NCI-H2196 treated with DMSO at 0.1 percent for 48 hours (cell line): ENCODE measurements at regions not wholly inside any gene's neighbourhood (a gene's known extent, or its start where the extent isn't known, plus 50 kb on each side); places are given as distances from the start of the nearest gene placed in this dataset.

Experiments used
- DNase-seq: peaks from one replicate; lab custom pipeline; 2025; ENCODE audit not compliant: unreplicated experiment; lab: John Stamatoyannopoulos, UW

DNA sequence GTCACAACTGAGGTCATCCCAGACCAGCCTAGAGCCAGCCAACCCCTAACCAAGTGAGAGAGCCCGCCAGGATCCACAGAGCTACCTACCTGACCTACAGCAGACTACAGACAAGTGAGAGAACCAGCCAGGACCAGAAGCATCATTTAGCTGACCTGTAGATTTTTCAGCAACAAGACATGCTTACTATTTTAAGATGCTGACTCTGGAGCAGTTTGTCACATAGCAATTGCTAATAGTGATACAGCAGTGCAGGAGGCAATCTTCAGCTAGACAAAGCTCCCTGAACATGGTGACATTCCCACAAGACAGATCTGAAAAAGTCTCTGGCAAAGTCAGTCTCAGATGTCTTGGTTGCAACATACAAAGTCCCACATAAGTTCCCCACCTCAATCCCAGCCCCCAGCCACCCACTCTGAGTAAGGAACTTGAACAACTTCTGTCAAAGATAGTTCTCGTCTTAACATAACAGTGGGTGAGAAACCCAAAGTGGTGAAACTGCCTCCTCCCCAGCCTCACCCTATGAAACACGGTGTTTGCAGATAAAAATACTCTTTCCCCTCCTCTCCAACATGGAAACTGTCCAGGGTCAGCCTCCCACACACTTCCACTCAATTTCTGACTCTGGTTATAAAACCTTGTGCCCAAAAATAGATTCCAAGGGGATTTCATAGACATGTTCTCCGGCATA lies 120.3 kb upstream of the SLC6A11 start:
- no peak for DNase-seq

DNA sequence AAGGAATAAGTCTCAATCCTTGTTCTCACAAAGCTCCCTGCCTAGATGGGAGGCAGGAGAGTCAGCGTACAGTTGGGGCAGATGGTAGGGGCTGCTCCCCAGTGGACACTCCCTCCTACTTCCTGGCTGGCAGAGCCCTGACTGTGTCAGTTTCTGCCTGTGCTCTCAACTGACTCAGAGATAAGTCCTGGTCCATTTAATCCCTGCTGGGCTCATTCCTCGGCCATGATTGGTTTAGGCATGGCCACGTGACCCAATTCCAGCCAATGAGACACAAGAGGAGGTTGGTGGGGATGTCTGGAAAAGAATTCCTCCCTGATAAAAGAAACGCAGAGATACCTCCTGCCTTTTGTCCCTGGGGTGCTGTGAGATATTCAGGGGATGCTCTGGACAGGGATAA lies 118.1 kb upstream of the SLC6A11 start:
- DNase-seq, result no peak

DNA sequence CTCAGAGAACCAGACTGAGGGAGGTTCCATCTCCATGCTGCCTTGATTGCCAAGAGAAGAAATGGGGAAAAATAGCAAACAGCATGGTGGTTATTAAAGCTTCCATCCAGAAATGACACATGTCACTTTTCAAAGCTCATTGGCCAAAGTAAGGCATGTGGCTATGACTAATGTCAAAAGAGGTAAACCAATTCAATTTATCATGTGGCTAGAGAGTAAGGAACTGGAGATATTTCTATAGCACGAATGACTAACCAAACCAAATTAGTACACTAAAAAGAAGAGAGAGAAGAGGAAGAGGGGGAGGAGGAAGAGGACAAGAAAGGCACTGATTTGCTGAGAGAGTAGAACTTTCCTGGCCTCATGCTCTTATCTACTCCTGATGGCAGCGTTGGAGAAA lies 115.2 kb upstream of the SLC6A11 start:
- no peak for DNase-seq

DNA sequence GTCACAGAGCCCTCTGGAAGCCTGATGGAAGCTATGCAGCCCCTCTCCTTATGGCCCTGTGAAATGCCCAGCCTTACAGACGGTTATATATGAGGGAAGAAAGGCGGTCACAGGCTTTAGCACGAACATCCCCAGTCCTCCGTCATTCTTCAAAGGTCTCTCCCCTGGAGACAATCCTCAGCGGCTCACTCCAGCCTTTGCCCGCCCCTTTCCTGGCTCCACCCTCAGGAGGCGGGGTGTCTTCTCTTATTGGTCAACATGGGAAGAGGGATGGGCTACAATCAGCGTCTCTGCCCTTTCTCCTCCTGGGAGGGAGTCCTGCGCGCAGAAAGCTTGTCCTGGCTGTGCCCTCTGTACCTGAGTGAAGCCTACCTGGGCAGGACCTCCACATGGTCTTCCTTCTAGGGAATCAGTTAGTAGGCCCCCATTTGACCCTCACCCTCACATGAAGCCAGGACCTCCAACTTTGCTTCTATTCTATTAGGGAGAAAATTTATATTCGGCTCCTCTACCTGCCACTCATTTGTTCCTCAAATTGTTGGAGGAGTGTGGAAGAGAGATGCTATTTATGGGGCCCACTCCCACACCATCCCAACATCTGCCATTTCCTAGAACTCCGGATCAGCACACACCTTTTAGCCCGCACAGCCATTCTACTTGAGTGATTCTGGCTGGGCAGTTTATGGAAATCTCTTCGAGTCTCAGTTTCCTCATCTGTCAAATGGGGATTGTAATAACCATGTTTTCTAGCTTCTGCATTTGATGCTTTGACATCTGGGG lies 112.9 kb upstream of the SLC6A11 start:
- no peak for DNase-seq

DNA sequence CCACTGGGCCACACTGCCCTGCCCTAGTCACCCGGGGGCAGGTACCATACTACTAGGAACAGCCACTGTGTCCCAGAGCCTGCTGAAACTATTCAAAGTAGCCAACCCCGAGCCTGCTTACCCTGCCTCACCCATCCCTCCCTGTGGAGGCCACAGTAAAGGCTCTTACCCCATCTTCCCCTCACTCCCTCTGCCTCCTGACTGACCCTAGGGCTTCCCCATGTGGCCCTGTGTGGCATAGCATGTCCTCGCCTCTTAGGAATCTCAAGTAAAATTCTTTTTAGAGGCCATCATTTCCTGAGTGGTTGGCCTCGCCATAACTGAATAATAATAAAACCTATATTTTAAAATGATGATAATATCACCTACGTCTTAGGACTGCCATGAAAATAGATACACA lies 112.2 kb upstream of the SLC6A11 start:
- no peak for DNase-seq

DNA sequence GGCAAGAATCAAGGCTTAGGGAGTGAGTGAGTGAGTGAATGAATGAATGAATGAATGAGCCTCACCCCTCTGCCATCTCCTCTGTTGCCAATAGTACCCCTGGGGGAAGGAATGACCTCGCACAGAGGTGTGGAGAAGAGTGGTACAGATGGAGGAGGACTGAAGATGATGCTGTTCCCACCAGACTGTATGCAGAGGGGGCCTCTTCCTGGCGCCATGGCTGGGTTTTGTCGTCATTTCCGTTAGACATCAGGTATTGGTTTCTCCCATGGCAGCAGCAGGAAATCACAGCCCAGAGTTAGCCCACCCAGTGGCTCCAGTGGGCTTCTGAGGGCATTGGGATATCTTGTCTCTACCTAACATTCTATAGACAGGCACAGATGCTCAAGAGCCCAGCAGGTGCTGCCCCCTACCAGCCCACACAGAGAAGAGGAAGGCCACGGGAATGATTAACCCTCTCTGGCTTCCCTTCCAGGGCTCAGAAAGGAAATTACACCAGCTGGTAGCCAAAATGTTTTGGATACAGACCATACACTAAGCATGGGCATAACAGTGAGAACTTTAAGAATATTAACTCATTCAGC lies 109.8 kb upstream of the SLC6A11 start:
- DNase-seq, result no peak

DNA sequence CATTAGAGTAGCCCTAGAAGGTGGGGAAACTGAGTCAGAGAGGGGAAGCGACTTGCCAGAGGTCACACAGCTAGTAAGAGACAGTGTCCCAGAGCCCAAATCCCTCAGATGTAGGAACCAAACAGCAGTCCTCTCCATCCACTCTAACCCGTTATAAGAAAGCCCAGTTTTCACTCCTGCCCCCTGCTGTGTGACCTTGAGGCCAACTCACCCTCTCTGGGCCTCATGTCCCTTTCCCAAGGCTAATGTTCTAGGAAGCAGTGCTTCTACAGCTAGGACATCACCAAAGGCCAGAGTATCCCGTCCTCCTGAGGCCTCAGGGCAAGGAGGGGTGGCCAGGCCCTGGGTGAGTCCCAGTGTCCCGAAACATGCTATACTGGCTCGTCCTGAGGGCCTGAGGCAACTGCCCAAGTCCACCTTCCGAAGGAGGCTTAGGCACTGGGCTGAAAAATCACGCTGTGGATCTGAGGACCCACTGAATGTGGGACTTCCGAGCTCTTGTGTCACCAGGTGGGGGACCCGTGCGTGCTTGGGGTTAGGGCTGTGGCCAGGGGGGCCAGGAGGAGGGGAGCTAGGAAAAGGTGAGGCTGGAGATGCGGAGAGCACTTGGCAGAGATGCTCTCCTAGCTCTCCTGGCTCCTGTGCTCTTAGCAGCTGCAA lies 109.2 kb upstream of the SLC6A11 start:
- DNase-seq, result no peak

DNA sequence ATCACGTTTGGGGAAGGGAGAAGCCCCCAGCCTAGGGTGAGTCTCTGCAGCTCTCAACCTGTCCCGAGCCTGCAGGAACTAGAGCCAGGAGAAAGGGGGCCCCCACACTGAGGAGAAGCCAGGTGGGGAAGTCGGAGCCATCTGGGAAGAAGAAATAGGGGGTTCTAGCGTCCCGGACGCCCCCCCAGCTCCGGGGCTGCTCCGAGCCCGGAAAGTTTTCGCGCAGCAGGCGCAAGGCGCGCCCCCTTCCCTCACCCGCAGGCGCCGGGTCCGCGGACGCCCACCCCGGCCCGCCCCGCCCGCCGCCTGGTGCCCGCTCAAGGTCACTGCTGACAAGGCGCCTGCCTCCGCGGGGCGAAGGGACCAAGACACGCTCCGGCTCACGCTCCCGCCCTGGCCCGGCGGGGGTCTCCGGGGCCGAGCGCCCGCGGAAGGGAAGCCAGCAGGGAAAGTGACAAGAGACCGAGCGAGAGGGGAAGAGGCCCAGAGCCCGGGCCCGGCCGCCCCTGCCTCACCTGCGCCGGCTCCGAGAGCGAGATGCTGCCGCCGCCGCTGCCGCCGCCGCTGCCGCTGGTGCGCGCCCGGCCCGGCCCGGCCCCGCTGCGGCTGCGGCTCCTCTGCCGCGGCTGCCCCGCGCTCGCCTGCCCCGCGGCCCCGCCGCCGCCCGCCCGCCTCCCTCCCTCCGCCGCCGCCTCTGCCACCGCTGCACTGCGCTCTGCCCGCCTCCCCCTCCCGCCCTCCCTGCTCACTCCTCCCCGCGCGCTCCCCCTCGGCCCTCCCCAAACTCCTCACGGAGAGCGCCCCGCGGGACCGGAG lies 108.4 kb upstream of the SLC6A11 start:
- DNase-seq, result no peak

DNA sequence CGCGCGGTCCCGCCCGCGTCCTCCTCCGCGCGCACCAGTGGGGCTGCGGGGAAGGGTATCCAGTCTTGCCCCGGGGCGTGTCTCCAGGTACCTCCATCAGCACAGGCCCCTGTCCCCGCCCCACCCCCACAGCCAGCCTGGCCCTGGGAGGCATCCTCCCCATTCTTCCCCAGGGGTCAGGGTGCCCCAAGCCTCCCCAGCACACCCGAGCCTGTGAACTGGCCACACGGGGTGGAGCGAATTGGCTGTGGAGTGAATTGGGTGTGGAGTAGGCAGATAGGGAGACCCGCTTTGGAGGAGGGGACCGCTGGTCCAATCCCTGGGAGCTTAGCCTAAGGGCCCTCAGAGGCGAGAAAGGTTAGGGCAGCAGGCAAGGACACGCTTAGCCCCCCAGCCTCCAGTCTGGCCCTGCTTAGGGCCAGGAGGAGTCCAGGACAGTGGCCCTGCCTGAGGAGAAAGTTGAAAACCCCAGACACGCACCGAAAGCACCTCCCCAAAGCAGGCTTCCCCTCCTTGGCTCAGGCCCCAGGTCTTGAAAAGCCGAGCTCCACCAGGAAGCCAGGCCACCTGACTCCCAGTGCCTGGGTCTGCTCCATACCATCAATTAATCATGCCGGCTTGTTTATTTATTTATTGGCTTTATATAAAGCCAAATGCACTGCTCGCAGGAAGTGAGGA lies 107.7 kb upstream of the SLC6A11 start:
- no peak for DNase-seq

DNA sequence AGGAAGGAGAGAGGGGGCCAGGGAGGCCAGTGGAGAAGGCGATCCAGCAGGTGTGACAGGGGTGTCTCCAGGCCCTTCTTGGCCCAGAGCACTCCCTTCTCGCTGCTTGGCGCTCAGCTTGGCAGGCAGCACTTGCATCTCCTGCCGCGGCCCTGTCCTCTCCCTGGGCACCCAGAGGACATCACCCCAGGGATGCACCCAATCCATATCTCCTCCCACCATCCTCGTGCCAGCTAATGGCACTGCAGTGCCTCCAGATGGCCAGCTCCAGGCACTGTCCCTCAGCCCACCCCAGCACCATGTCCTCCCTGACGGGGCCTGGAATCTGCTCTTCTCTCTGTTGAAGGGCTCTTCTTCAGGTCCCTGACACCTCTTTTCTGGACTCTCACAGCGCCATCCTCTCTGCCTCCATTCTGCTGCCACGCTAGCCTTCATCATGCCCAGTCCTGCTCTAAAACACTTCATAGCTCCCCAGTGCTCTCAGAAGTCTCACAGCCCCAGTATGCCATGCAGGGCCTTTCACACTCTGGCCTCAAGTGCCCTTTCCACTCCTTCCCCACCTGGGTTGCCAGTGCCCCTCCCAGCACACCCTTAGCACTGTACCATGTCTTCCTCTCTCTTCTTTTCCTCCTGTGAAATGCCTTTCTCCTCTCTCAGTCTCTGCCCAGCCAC lies 106.8 kb upstream of the SLC6A11 start:
- no peak for DNase-seq

DNA sequence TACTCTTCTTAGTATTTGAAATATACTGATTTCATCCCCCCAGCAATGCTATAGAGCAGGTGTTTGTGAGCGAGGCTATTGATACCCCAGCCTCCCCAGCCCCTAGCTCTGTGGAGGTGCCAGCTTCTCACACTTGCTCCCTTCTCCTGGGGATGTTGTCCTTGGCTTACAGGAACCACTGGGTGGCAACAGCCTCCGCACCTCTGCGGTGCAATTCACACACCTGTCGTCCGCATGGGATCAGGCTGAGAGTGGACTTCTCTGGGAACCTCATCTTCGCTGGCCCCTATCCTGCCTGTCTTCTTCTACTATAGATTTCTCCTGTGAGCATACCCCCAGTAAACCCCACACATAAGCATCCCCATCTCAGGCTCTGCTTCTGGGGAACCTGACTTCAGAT lies 103.9 kb upstream of the SLC6A11 start:
- DNase-seq, result no peak

DNA sequence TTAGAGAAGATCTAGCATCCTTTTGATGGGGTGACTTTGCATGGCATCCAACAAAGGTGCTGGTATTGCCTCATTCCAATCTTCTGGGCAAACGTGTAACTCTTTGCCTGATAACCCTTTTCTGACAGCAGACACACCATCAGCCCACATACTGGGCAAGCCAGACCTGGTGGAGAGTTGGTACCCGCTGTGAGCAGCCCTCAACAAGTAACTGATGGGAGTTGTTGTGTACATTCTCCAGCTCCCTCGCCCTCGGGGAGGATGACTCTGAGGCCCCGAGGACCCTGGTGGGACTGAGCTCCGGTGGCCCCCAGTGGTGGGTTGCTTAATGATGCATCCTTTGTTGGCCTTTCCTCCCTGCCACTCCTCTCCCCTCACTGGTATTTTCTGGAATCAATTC lies 102.4 kb upstream of the SLC6A11 start:
- no peak for DNase-seq

DNA sequence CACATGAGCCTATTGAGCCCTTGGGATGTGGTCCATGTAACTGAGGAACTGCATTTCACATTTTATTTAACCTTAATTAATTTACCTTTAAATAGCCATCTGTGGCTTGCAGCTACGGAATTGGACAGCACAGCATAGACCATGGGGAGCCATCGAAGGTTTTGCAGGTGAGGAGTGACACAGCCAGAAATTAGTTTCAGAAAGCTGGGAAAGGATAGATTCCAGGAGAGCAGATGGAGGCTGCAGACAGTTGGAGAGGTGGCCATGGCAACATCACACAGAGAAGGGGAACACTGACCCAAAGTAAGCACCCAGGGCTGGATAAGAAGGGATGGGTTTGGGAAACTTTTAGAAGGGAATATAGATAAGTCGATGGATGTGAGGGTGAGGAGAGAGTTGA lies 100.1 kb upstream of the SLC6A11 start:
- DNase-seq, result no peak

DNA sequence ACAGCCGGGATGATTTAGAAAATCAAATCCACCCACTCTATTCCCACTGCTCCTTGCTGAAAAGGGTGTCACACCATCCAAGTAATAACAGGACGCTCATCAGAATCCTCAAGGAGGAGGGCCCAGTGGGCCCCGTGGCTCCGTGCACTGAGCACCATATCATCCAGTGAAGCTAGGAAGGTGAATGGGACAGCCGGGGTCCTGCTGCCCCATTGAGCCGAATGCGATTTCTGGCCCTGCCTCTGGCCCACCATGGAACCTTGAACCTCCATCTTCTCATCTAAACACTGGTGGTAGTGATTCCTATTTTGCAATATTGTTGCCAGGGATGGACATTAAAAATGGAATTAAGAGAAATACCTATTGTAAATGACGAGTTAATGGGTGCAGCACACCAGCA lies 99.1 kb upstream of the SLC6A11 start:
- DNase-seq, result no peak

DNA sequence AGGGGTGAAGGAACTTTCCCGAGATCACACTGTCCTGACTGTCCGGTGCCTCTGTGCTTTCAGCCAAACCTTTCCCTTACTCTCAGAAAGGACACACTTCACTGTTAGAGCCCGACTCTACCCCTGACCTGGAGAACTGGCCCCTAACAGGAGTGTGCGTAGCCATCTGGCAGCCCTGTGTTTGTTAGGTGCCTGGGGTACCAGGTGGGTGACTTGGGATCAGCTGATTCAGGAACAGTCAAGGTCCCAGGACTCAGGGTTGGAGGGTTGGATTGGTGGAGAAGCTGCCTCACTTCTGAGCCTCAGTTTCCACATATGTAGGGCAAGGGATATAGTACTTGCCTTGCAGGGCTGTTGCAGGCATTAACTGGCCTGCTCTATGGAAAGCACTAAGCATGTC lies 98.3 kb upstream of the SLC6A11 start:
- no peak for DNase-seq

DNA sequence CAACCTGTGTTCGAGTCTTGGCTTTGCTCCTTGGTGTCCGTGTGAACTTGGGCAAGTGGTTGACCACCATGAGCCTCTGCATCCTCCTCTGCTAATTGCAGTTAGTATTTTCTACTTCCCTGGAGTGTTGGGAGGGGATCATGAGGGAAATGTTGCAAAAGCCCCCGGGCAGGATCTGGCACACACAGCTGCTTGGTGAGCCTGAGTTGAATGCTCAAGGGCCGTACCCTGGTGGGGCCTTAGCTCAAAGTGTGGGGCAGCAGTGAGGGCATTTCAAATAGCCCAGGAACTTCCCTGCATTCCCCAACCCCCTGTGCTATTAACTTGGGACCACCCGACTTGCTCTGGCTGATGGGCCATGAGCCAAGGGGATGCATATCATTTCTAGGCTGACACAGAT lies 94.9 kb upstream of the SLC6A11 start:
- no peak for DNase-seq

DNA sequence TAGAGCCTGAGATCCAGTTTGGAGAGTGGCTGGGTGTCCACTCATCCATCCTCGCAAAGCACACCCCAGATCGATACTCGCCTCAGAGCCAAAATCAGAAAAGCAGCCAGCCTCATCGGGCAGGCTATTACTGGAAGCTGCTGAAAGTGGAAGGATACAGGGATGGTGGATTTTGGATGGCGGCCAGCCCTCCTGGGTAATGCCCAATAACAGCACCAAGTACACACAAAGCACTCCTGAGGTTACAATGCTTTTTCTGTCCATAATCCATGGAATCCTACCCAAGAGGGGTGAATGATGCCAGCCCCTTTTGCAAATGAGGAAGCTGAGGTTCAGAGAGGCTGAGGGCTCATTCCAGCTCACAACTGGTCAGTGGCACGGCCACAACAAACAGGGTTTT lies 93.1 kb upstream of the SLC6A11 start:
- DNase-seq, result no peak

DNA sequence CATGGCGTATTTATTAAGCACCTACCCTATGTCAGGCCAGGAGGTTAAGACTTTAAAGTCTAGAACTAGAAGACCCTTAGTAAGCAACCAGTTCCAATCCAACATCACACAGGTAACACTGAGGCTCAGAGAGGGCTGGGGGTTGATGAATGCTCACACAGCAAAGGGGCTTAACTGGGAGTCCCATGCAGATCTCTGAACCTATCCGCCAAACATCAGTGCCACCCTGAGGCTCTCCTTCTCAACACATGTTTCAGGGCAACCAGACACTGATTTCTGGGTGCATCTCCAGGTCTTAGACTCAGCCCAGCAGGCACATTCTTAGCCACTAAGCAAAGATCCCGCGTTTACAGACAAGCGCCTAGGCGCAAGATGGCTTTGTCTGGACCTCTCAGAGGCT lies 92.0 kb upstream of the SLC6A11 start:
- DNase-seq, result no peak

DNA sequence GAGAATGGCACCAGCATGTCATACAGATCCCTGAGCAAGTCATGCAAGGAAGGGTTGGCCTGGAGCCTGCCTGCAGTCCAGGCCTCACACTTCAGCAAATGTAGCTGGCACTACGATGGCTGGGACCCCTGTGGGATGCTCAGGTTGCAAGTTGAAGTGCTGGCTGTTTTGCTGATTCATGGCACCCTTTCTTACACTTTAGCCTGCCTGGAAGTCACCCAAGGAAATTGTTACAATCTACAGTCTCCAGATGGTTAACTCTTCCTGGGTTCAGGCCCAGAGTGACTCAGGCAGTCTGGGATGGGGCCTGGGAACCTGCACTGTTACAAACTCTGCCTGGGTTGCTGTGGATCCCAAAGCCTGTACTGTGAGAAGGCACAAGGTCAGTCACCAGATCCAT lies 91.0 kb upstream of the SLC6A11 start:
- DNase-seq, result no peak

DNA sequence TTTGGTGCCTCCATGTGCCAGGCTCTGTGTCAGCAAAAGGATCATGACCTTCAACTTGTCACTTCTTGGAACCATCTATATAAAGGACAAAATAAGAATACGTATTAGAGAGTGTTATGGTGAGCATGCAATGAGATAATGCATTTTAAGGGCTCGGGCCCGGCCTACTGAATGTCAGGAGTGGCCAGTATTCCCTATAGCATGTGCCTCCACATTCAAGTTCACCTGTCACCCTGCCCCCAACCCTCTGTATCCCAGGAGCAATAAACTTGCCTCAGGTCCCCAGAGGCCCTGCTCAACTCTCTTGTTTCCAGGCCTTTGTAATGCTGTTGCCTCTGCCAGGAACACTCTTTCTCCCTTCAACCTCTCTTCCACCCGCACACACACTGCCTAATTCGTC lies 90.2 kb upstream of the SLC6A11 start:
- no peak for DNase-seq
